Loucy (cell line): ENCODE measurements at regions not wholly inside any gene's neighbourhood (a gene's known extent, or its start where the extent isn't known, plus 50 kb on each side); places are given as distances from the start of the nearest gene placed in this dataset.

Experiments
- H2AFZ ChIP-seq: fragments of 200-600 bp; sonication (generic); 2 replicates; pipeline ENCODE4 v1.6.0; 2016; ENCODE audit warnings: antibody characterized with exemption, mild to moderate bottlenecking, low read length, moderate library complexity
- H3F3A ChIP-seq: fragments of 200-600 bp; 2 replicates; pipeline ENCODE4 v1.6.0; 2016; ENCODE audit warnings: antibody characterized with exemption, low read depth, mild to moderate bottlenecking
- H3K27me3 ChIP-seq: fragments of 200-600 bp; sonication (generic); 2 replicates; pipeline ENCODE4 v1.6.1; 2014; ENCODE audit warnings: low read length, mild to moderate bottlenecking; ENCODE audit not compliant: insufficient read depth, poor library complexity, severe bottlenecking
- H3K36me3 ChIP-seq: fragments of 200-600 bp; sonication (generic); 2 replicates; pipeline ENCODE4 v1.6.1; 2016; ENCODE audit warnings: low read length; ENCODE audit not compliant: insufficient read depth
- H3K4me1 ChIP-seq: fragments of 200-600 bp; sonication (generic); 2 replicates; pipeline ENCODE4 v1.5.1; 2014; ENCODE audit warnings: low read length, mild to moderate bottlenecking; ENCODE audit not compliant: insufficient read depth, poor library complexity, severe bottlenecking
- H3K4me2 ChIP-seq: fragments of 200-600 bp; sonication (generic); 2 replicates; pipeline ENCODE4 v1.6.0; 2014; ENCODE audit warnings: antibody characterized with exemption, low read length, low read depth, mild to moderate bottlenecking; ENCODE audit not compliant: poor library complexity, severe bottlenecking
- H3K4me3 ChIP-seq: fragments of 200-600 bp; sonication (generic); 2 replicates; pipeline ENCODE4 v1.5.1; 2014; ENCODE audit warnings: low read length, mild to moderate bottlenecking, mixed read lengths; ENCODE audit not compliant: poor library complexity, severe bottlenecking
- H3K79me2 ChIP-seq: fragments of 200-600 bp; sonication (generic); 2 replicates; pipeline ENCODE4 v1.6.1; 2014; ENCODE audit warnings: low read length; ENCODE audit not compliant: insufficient read depth
- H3K9ac ChIP-seq: fragments of 200-600 bp; sonication (generic); 2 replicates; pipeline ENCODE4 v1.6.0; 2014; ENCODE audit warnings: mild to moderate bottlenecking, low read depth, low read length, moderate library complexity; ENCODE audit not compliant: poor library complexity, severe bottlenecking
- H3K9me2 ChIP-seq: fragments of 200-600 bp; sonication (generic); replicated peaks from 2 replicates; pipeline ENCODE4 v1.6.1; 2016; ENCODE audit warnings: low read depth, low read length, mixed read lengths
- H3K9me3 ChIP-seq: fragments of 200-600 bp; sonication (generic); 2 replicates; pipeline ENCODE4 v1.6.1; 2014; ENCODE audit warnings: mild to moderate bottlenecking, antibody characterized with exemption, low read length, low read depth; ENCODE audit not compliant: insufficient read depth
- H4K20me1 ChIP-seq: fragments of 200-600 bp; sonication (generic); 2 replicates; pipeline ENCODE4 v1.6.0; 2014; ENCODE audit warnings: antibody characterized with exemption, low read length, mild to moderate bottlenecking; ENCODE audit not compliant: insufficient read depth, poor library complexity, severe bottlenecking
- CTCF ChIP-seq: fragments of 200-600 bp; sonication (generic); conservative IDR thresholded peaks from 2 replicates; pipeline ENCODE4 v1.5.1; 2014; ENCODE audit warnings: mild to moderate bottlenecking, antibody characterized with exemption, low read length
- EZH2phosphoT487 ChIP-seq: fragments of 200-600 bp; IDR thresholded peaks from 2 replicates; pipeline ENCODE4 v1.6.1; 2018; ENCODE audit warnings: antibody characterized with exemption, mild to moderate bottlenecking, moderate library complexity, borderline replicate concordance

DNA sequence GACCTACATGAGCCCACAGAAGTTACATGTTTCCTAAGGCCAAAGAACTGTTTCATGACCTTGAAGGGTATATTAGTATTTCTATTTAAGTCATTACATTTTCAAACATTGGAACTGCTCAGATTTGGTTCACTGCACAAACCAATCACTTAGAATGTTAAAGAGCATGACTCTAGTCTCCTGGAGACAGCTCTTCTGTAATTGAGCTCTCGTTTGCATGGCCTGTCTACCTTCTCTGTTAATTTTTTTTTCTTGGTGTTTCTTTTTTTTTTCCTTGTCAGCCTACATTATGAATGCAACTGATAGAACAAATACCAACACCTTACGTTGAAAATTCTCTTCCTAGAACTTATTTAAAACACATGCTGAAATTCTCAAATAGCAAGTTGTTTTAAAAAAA is 860.2 kb upstream of the MAP3K7 start:
- H3K4me1 ChIP-seq, result no peaks in the 10 kb centered on the region
- H4K20me1 ChIP-seq, result no peaks in the 10 kb centered on the region
- H3K4me2 ChIP-seq, result no peak overlapping the region
- H3K9ac ChIP-seq, result no peak overlapping the region
- no peaks in the 10 kb centered on the region for H3K9me2 ChIP-seq
- H3K27me3 ChIP-seq, result no peaks in the 10 kb centered on the region
- no peaks in the 10 kb centered on the region for H3F3A ChIP-seq
- no peak overlapping the region for H2AFZ ChIP-seq
- no peak overlapping the region for H3K4me3 ChIP-seq
- TF ChIP-seq EZH2phosphoT487 (no peak), CTCF (no peak)
- H3K36me3 ChIP-seq, result no peaks in the 10 kb centered on the region
- no peaks in the 10 kb centered on the region for H3K79me2 ChIP-seq
- H3K9me3 ChIP-seq, result no peaks in the 10 kb centered on the region

GRCh38 chr6:91443405-91443804 is 856.5 kb upstream of the MAP3K7 start:
- no peaks in the 10 kb centered on the region for H3K9me2 ChIP-seq
- H3K4me3 ChIP-seq, result no peak overlapping the region
- no peaks in the 10 kb centered on the region for H3K79me2 ChIP-seq
- H3K27me3 ChIP-seq, result no peaks in the 10 kb centered on the region
- no peak overlapping the region for H2AFZ ChIP-seq
- H3K9ac ChIP-seq, result no peak overlapping the region
- TF ChIP-seq CTCF (no peak), EZH2phosphoT487 (no peak)
- no peaks in the 10 kb centered on the region for H3K36me3 ChIP-seq
- no peaks in the 10 kb centered on the region for H3K4me1 ChIP-seq
- H3K9me3 ChIP-seq, result no peaks in the 10 kb centered on the region
- H3F3A ChIP-seq, result no peaks in the 10 kb centered on the region
- H3K4me2 ChIP-seq, result no peak overlapping the region
- no peaks in the 10 kb centered on the region for H4K20me1 ChIP-seq

GRCh38 chr6:91442342-91442741 is 855.5 kb upstream of the MAP3K7 start:
- H3K4me1 ChIP-seq, result no peaks in the 10 kb centered on the region
- no peaks in the 10 kb centered on the region for H3K27me3 ChIP-seq
- H3F3A ChIP-seq, result no peaks in the 10 kb centered on the region
- H3K9me3 ChIP-seq, result no peaks in the 10 kb centered on the region
- no peak overlapping the region for H3K9ac ChIP-seq
- 0 out of 2 replicates have a peak overlapping the region, but pooled peaks have one; percentile 46 for H2AFZ ChIP-seq
- H3K4me3 ChIP-seq, result no peak overlapping the region
- no peaks in the 10 kb centered on the region for H3K79me2 ChIP-seq
- H3K36me3 ChIP-seq, result no peaks in the 10 kb centered on the region
- TF ChIP-seq EZH2phosphoT487 (no peak), CTCF (no peak)
- no peaks in the 10 kb centered on the region for H4K20me1 ChIP-seq
- no peaks in the 10 kb centered on the region for H3K9me2 ChIP-seq
- H3K4me2 ChIP-seq, result no peak overlapping the region
